MM.1S (cell line): ENCODE measurements at regions not wholly inside any gene's neighbourhood (a gene's known extent, or its start where the extent isn't known, plus 50 kb on each side); places are given as distances from the start of the nearest gene placed in this dataset.
"Not testable (repeated sequence)": the region's sequence is repeated elsewhere in the genome, so short reads cannot be mapped to it uniquely, and the experiment has no call there.

Source experiments
- DNase-seq: peaks from one replicate; pipeline ENCODE4 v3.0.0-alpha.2; 2015
- H2AFZ ChIP-seq: fragments of 300-600 bp; sonication (generic); 2 replicates; pipeline ENCODE4 v1.6.0; 2016; ENCODE audit warnings: antibody characterized with exemption, low read length
- H3F3A ChIP-seq: fragments of 300-600 bp; sonication (generic); 2 replicates; pipeline ENCODE4 v1.6.1; 2016; ENCODE audit warnings: mild to moderate bottlenecking, antibody characterized with exemption, low read length, moderate library complexity, mixed read lengths; ENCODE audit not compliant: insufficient read depth
- H3K27ac ChIP-seq: fragments of 300-600 bp; sonication (generic); 2 replicates; pipeline ENCODE4 v1.5.1; 2016; ENCODE audit warnings: mild to moderate bottlenecking, low read length
- H3K27me3 ChIP-seq: fragments of 300-600 bp; sonication (generic); replicated peaks from 2 replicates; pipeline ENCODE4 v1.6.0; 2016; ENCODE audit warnings: low read length; ENCODE audit not compliant: insufficient read depth
- H3K36me3 ChIP-seq: fragments of 300-600 bp; sonication (generic); replicated peaks from 2 replicates; pipeline ENCODE4 v1.6.1; 2016; ENCODE audit warnings: mild to moderate bottlenecking, low read length, mixed read lengths; ENCODE audit not compliant: insufficient read depth
- H3K4me1 ChIP-seq: fragments of 300-600 bp; sonication (generic); 2 replicates; pipeline ENCODE4 v1.6.1; 2016; ENCODE audit warnings: low read length, mixed read lengths
- H3K4me2 ChIP-seq: fragments of 300-600 bp; sonication (generic); 2 replicates; pipeline ENCODE4 v1.6.0; 2016; ENCODE audit warnings: low read depth, low read length
- H3K4me3 ChIP-seq: fragments of 300-600 bp; sonication (generic); 2 replicates; pipeline ENCODE4 v1.5.1; 2016; ENCODE audit warnings: low read length, mixed read lengths
- H3K79me2 ChIP-seq: fragments of 300-600 bp; sonication (generic); 2 replicates; pipeline ENCODE4 v1.6.1; 2016; ENCODE audit warnings: mixed run types, low read length, mixed read lengths
- H3K9ac ChIP-seq: fragments of 300-600 bp; sonication (generic); 2 replicates; pipeline ENCODE4 v1.6.1; 2016; ENCODE audit warnings: low read length, mixed read lengths
- H3K9me2 ChIP-seq: fragments of 300-600 bp; sonication (generic); replicated peaks from 2 replicates; pipeline ENCODE4 v1.6.1; 2016; ENCODE audit warnings: mild to moderate bottlenecking, low read length, mixed read lengths; ENCODE audit not compliant: insufficient read depth
- H3K9me3 ChIP-seq: fragments of 300-600 bp; sonication (generic); replicated peaks from 2 replicates; pipeline ENCODE4 v1.6.1; 2016; ENCODE audit warnings: mild to moderate bottlenecking, low read length, mixed read lengths; ENCODE audit not compliant: insufficient read depth
- H4K20me1 ChIP-seq: fragments of 300-600 bp; sonication (generic); 2 replicates; pipeline ENCODE4 v1.6.1; 2016; ENCODE audit warnings: mild to moderate bottlenecking, low read length, moderate library complexity, mixed read lengths; ENCODE audit not compliant: insufficient read depth
- CTCF ChIP-seq: fragments of 300-600 bp; sonication (generic); IDR thresholded peaks from 2 replicates; pipeline ENCODE4 v1.5.1; 2016; ENCODE audit warnings: antibody characterized with exemption, low read length, mixed read lengths
- EZH2 ChIP-seq: fragments of 300-600 bp; sonication (generic); optimal IDR thresholded peaks from 2 replicates; pipeline ENCODE3; 2017; ENCODE audit warnings: low read depth, mild to moderate bottlenecking, antibody characterized with exemption, low read length, mixed read lengths
- EZH2phosphoT487 ChIP-seq: fragments of 300-600 bp; sonication (generic); IDR thresholded peaks from 2 replicates; pipeline ENCODE4 v1.6.1; 2018; ENCODE audit warnings: antibody characterized with exemption, low read length

GRCh38 chr3:163556813-163557523 lies 1521.3 kb downstream of the SI start:
- Histone ChIP-seq H4K20me1 (no peaks in the 10 kb centered on the region), H3K36me3 (no peaks in the 10 kb centered on the region), H3K79me2 (no peaks in the 10 kb centered on the region), H2AFZ (no peak overlapping the region), H3K27ac (no peak overlapping the region), H3K4me3 (no peak overlapping the region), H3K4me1 (no peaks in the 10 kb centered on the region), H3F3A (no peaks in the 10 kb centered on the region), H3K9ac (no peak overlapping the region), H3K27me3 (no peaks in the 10 kb centered on the region), H3K4me2 (no peak overlapping the region), H3K9me2 (0 out of 2 replicates have a peak, but pooled peaks cover 2% of the 10 kb centered on the region), H3K9me3 (no peaks in the 10 kb centered on the region)
- TF ChIP-seq EZH2phosphoT487 (no peak), CTCF (no peak), EZH2 (no peak)
- DNase-seq: no peak

GRCh38 chr3:163555918-163556317 lies 1522.4 kb downstream of the SI start:
- no peaks in the 10 kb centered on the region for H3K36me3 ChIP-seq
- H3K9me3 ChIP-seq: no peaks in the 10 kb centered on the region
- H4K20me1 ChIP-seq: no peaks in the 10 kb centered on the region
- 0 out of 2 replicates have a peak, but pooled peaks cover 2% of the 10 kb centered on the region for H3K9me2 ChIP-seq
- H2AFZ ChIP-seq: no peak overlapping the region
- H3K4me2 ChIP-seq: no peak overlapping the region
- H3F3A ChIP-seq: no peaks in the 10 kb centered on the region
- H3K79me2 ChIP-seq: no peaks in the 10 kb centered on the region
- H3K27ac ChIP-seq: no peak overlapping the region
- H3K27me3 ChIP-seq: no peaks in the 10 kb centered on the region
- TF ChIP-seq EZH2: no peak
- TF ChIP-seq EZH2phosphoT487: no peak
- no peak for TF ChIP-seq CTCF
- no peak overlapping the region for H3K4me3 ChIP-seq
- no peak for DNase-seq
- no peaks in the 10 kb centered on the region for H3K4me1 ChIP-seq
- no peak overlapping the region for H3K9ac ChIP-seq

GRCh38 chr3:163552659-163552966 lies 1525.7 kb downstream of the SI start:
- no peak overlapping the region for H2AFZ ChIP-seq
- no peaks in the 10 kb centered on the region for H4K20me1 ChIP-seq
- H3K79me2 ChIP-seq: no peaks in the 10 kb centered on the region
- H3K9ac ChIP-seq: no peak overlapping the region
- H3K27me3 ChIP-seq: no peaks in the 10 kb centered on the region
- DNase-seq: no peak
- no peak overlapping the region for H3K27ac ChIP-seq
- H3K4me1 ChIP-seq: no peaks in the 10 kb centered on the region
- no peaks in the 10 kb centered on the region for H3K36me3 ChIP-seq
- H3K4me2 ChIP-seq: no peak overlapping the region
- TF ChIP-seq EZH2 (no peak), EZH2phosphoT487 (no peak), CTCF (no peak)
- no peaks in the 10 kb centered on the region for H3F3A ChIP-seq
- H3K4me3 ChIP-seq: no peak overlapping the region
- no peaks in the 10 kb centered on the region for H3K9me3 ChIP-seq
- H3K9me2 ChIP-seq: no peaks in the 10 kb centered on the region

- H3K79me2 ChIP-seq, DNase-seq, H2AFZ ChIP-seq, H3K4me2 ChIP-seq, H3K9me2 ChIP-seq, H3K27ac ChIP-seq, H3K4me3 ChIP-seq, H3K9ac ChIP-seq, H3K9me3 ChIP-seq, H3F3A ChIP-seq, H4K20me1 ChIP-seq, H3K36me3 ChIP-seq, H3K4me1 ChIP-seq, H3K27me3 ChIP-seq: not testable (repeated sequence)
Measured at GRCh38 chr3:163551915-163552658, 1526.2 kb downstream of the SI start.
